Muscle layer of colon (tissue), 2 donors: ENCODE measurements at regions not wholly inside any gene's neighbourhood (a gene's known extent, or its start where the extent isn't known, plus 50 kb on each side); places are given as distances from the start of the nearest gene placed in this dataset.

Source experiments
- H3K27ac ChIP-seq: one replicate; pipeline ENCODE4 v1.7.0; 2013; ENCODE audit warnings: low read depth, mild to moderate bottlenecking, low read length, moderate library complexity
- H3K27me3 ChIP-seq, 2 donors: one replicate each; pipeline ENCODE4 v1.7.0; 2013; ENCODE audit warnings: low read length in 2 of 2, mild to moderate bottlenecking in 2 of 2; ENCODE audit not compliant: insufficient read depth in 2 of 2, control insufficient read depth in 1 of 2
- H3K36me3 ChIP-seq: one replicate; pipeline ENCODE4 v1.7.0; 2013; ENCODE audit warnings: mild to moderate bottlenecking, low read length; ENCODE audit not compliant: insufficient read depth
- H3K4me1 ChIP-seq: one replicate; pipeline ENCODE4 v1.7.0; 2013; ENCODE audit warnings: mild to moderate bottlenecking, low read length; ENCODE audit not compliant: insufficient read depth
- H3K4me3 ChIP-seq, 2 donors: one replicate each; pipeline ENCODE4 v1.7.0; 2013; ENCODE audit warnings: low read length in 2 of 2, low read depth in 1 of 2, mild to moderate bottlenecking in 1 of 2, moderate library complexity in 1 of 2
- H3K9ac ChIP-seq: one replicate; pipeline ENCODE4 v1.7.0; 2013; ENCODE audit warnings: low read length
- H3K9me3 ChIP-seq: one replicate; pipeline ENCODE4 v1.7.0; 2013; ENCODE audit warnings: mild to moderate bottlenecking, low read length
- donor health status: abdominal sarcoma.
- donor health status: Adenocarcinoma of cecum.

GRCh38 chr4:123114915-123115756 is 192.7 kb upstream of the NUDT6 start:
- H3K4me3 ChIP-seq: no peak overlapping the region
- H3K4me1 ChIP-seq: peaks cover 7% of the 10 kb centered on the region
- H3K9ac ChIP-seq: no peak overlapping the region
- H3K27ac ChIP-seq: no peak overlapping the region
- no peaks in the 10 kb centered on the region for H3K27me3 ChIP-seq
- H3K9me3 ChIP-seq: no peaks in the 10 kb centered on the region
- H3K36me3 ChIP-seq: no peaks in the 10 kb centered on the region

DNA sequence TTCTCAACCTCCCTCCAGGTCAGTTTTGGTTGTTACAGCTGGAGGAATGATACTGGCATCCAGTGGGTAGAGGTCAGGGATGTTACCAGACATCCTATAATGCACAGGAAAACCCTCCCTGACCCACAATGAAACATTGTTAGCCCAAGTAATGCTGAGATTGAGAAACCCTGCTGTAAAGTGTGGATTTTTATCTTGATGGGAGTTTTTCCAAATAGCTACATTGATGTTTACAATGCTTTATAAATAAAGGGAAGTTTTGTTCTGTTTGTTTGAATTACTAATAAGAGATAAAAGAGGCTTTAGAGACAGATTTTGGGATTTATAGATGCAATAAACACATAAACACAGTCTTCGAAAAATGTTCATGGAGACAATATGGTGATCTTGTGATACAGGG is 194.0 kb upstream of the NUDT6 start:
- Histone ChIP-seq H3K9ac (no peak overlapping the region), H3K4me1 (peaks cover 6% of the 10 kb centered on the region), H3K27ac (no peak overlapping the region), H3K36me3 (no peaks in the 10 kb centered on the region), H3K27me3 (no peaks in the 10 kb centered on the region), H3K9me3 (no peaks in the 10 kb centered on the region), H3K4me3 (no peak overlapping the region)

- H3K4me1 ChIP-seq: no peaks in the 10 kb centered on the region
- H3K4me3 ChIP-seq: no peak overlapping the region
- H3K9ac ChIP-seq: no peak overlapping the region
- H3K9me3 ChIP-seq: no peaks in the 10 kb centered on the region
- H3K36me3 ChIP-seq: no peaks in the 10 kb centered on the region
- no peak overlapping the region for H3K27ac ChIP-seq
- no peaks in the 10 kb centered on the region for H3K27me3 ChIP-seq
Measured at GRCh38 chr4:123120473-123120872, 198.1 kb upstream of the NUDT6 start.

DNA sequence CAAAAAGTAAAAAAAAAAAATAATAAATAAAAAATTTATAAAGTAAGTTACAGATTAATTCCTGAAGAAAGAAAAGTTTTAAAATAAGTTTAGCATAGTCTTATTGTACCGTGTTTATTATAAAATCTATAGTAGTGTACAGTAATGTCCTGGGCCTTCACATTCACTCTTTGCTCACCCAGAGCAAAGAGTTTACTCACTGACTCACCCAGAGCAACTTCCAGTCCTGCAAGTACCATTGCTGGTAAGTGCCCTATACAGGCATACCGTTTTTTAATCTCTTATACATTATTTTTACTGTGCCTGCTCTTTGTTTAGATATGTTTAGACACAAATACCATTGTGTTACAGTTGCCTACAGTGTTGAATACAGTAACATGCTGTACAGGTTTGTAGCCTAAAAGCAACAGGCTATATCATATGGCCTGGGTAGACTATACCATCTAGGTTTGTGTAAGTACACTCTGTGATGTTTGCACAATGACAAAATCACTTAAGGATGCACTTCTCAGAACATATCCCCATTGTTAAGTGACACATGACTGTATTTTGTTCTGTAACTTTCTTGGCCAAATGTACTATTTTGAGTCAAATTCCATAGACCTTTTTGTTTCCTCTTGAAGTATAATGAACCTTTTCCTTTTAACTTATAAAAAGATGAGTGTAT is 199.0 kb upstream of the NUDT6 start:
- Histone ChIP-seq H3K27me3 (no peaks in the 10 kb centered on the region), H3K4me1 (no peaks in the 10 kb centered on the region), H3K9me3 (no peaks in the 10 kb centered on the region), H3K4me3 (no peak overlapping the region), H3K9ac (no peak overlapping the region), H3K27ac (no peak overlapping the region), H3K36me3 (no peaks in the 10 kb centered on the region)

DNA sequence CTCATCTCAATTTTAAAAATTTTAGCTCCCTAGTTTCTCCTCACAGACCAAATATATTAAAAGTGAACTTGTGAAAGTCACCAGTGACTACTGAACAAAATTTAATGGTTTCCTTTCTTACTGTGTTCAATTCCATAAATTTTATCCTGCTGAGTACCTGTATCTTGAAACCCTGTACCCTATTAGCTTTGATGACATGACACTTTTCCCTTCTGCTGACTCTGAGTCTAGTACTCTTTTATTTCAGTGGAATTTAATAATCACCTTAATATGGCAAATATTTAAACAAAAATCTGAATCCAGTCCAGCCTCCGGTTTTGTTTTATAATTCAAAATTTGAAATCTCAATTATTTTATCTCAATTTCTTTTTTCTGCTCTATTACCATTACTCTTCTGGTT is 203.1 kb upstream of the NUDT6 start:
- no peak overlapping the region for H3K4me3 ChIP-seq
- no peak overlapping the region for H3K9ac ChIP-seq
- no peaks in the 10 kb centered on the region for H3K36me3 ChIP-seq
- no peaks in the 10 kb centered on the region for H3K4me1 ChIP-seq
- H3K27ac ChIP-seq: no peak overlapping the region
- H3K27me3 ChIP-seq: no peaks in the 10 kb centered on the region
- no peaks in the 10 kb centered on the region for H3K9me3 ChIP-seq

GRCh38 chr4:123127218-123127617 is 204.8 kb upstream of the NUDT6 start:
- Histone ChIP-seq H3K9ac (no peak overlapping the region), H3K27me3 (no peaks in the 10 kb centered on the region), H3K4me3 (no peak overlapping the region), H3K27ac (no peak overlapping the region), H3K4me1 (no peaks in the 10 kb centered on the region), H3K9me3 (no peaks in the 10 kb centered on the region), H3K36me3 (no peaks in the 10 kb centered on the region)

GRCh38 chr4:123127875-123128274 is 205.5 kb upstream of the NUDT6 start:
- Histone ChIP-seq H3K36me3 (no peaks in the 10 kb centered on the region), H3K9me3 (no peaks in the 10 kb centered on the region), H3K9ac (no peak overlapping the region), H3K27me3 (no peaks in the 10 kb centered on the region), H3K27ac (no peak overlapping the region), H3K4me3 (no peak overlapping the region), H3K4me1 (no peaks in the 10 kb centered on the region)

- Histone ChIP-seq H3K4me1 (no peaks in the 10 kb centered on the region), H3K4me3 (no peak overlapping the region), H3K9me3 (no peaks in the 10 kb centered on the region), H3K27me3 (no peaks in the 10 kb centered on the region), H3K27ac (no peak overlapping the region), H3K9ac (no peak overlapping the region), H3K36me3 (no peaks in the 10 kb centered on the region)
Measured at GRCh38 chr4:123133397-123134050, 211.1 kb upstream of the NUDT6 start.

DNA sequence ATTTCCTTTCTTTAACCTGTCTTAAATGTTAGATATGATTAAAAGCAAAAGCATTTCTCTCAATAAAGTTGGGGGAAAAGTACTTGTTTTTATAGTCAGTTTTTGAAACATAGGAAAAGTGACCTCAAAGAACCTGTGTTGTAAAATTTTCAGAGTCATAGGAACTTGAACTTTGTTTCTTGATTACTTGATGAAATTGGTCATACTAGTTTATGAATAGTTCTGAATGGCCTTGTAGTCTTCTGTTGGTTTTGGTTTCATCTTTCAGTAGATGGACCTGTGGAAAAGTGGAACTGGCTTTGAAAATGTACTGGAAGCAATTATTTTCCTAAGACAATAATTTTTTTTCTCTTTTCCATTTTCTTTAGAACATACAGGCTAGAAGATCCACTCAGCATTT is 222.2 kb upstream of the NUDT6 start:
- no peaks in the 10 kb centered on the region for H3K9me3 ChIP-seq
- no peak overlapping the region for H3K4me3 ChIP-seq
- no peak overlapping the region for H3K27ac ChIP-seq
- H3K4me1 ChIP-seq: peaks cover 4% of the 10 kb centered on the region
- H3K36me3 ChIP-seq: no peaks in the 10 kb centered on the region
- no peaks in the 10 kb centered on the region for H3K27me3 ChIP-seq
- no peak overlapping the region for H3K9ac ChIP-seq

- no peak overlapping the region for H3K4me3 ChIP-seq
- H3K9ac ChIP-seq: no peak overlapping the region
- no peak overlapping the region for H3K27ac ChIP-seq
- H3K4me1 ChIP-seq: no peaks in the 10 kb centered on the region
- H3K36me3 ChIP-seq: no peaks in the 10 kb centered on the region
- H3K27me3 ChIP-seq: no peaks in the 10 kb centered on the region
- H3K9me3 ChIP-seq: no peaks in the 10 kb centered on the region
Measured at GRCh38 chr4:123158576-123158975, 236.2 kb upstream of the NUDT6 start.

GRCh38 chr4:123159479-123159878 is 237.1 kb upstream of the NUDT6 start:
- no peak overlapping the region for H3K27ac ChIP-seq
- no peaks in the 10 kb centered on the region for H3K4me1 ChIP-seq
- no peak overlapping the region for H3K9ac ChIP-seq
- no peaks in the 10 kb centered on the region for H3K9me3 ChIP-seq
- H3K4me3 ChIP-seq: no peak overlapping the region
- H3K36me3 ChIP-seq: no peaks in the 10 kb centered on the region
- H3K27me3 ChIP-seq: no peaks in the 10 kb centered on the region
